ENCODE measurements at regions not wholly inside any gene's neighbourhood (a gene's known extent, or its start where the extent isn't known, plus 50 kb on each side); places are given as distances from the start of the nearest gene placed in this dataset.

DNA sequence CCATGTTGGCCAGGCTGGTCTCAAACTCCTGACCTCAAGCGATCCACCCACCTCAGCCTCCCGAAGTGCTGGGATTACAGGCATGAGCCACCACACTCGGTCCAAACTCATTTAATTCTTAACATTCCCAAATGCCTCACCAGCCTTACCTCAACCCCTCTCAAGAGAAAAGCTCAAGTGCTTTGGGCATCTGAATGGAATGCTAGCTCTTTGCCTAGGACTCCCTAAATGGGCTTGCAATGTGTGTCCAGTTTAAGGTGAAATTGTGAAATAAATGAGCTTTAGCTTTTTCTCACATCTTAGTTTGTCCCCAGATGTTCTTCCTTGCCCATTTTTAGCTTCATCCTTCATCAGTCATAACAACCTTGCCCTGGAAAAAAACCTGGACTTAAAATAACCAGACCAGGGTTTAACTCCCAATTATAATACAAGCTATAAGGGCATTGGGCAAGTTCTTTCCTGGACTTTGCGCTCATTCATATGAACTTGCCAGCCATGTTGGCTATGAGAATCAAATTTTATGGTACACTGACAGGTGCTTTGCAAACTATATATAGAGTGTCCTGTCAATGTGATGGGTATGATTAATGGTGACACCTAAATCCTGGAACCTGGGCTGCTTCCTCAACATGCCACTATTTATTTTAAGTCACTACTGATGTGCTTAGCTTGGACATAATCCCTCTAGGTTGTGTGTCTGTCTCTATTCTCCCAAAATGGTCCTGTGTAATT, 95.1 kb upstream of the SERPINE2 start:
- TF ChIP-seq, protein P1, sequence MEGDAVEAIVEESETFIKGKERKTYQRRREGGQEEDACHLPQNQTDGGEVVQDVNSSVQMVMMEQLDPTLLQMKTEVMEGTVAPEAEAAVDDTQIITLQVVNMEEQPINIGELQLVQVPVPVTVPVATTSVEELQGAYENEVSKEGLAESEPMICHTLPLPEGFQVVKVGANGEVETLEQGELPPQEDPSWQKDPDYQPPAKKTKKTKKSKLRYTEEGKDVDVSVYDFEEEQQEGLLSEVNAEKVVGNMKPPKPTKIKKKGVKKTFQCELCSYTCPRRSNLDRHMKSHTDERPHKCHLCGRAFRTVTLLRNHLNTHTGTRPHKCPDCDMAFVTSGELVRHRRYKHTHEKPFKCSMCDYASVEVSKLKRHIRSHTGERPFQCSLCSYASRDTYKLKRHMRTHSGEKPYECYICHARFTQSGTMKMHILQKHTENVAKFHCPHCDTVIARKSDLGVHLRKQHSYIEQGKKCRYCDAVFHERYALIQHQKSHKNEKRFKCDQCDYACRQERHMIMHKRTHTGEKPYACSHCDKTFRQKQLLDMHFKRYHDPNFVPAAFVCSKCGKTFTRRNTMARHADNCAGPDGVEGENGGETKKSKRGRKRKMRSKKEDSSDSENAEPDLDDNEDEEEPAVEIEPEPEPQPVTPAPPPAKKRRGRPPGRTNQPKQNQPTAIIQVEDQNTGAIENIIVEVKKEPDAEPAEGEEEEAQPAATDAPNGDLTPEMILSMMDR (conservative IDR thresholded peaks at IDR 0.05; ENCODE audit: low read length): no peak
- TF ChIP-seq EZH2phosphoT487 (IDR thresholded peaks at IDR 0.05; ENCODE audit: borderline replicate concordance): no peak
